ENCODE measurements at regions not wholly inside any gene's neighbourhood (a gene's known extent, or its start where the extent isn't known, plus 50 kb on each side); places are given as distances from the start of the nearest gene placed in this dataset.
"Not testable (repeated sequence)": the region's sequence is repeated elsewhere in the genome, so short reads cannot be mapped to it uniquely, and the experiment has no call there.

GRCh38 chr16:59013930-59014329 lies 279.8 kb upstream of the GOT2 start:
- DNase-seq (ENCODE audit: low read depth) = no peak
- no peak for TF ChIP-seq CTCF (conservative IDR thresholded peaks at IDR 0.05; ENCODE audit: low read depth, low read length)
- H3K4me3 ChIP-seq (ENCODE audit: low read length) = no peak overlapping the region

GRCh38 chr16:58999762-59000161 lies 265.6 kb upstream of the GOT2 start:
- no peak for DNase-seq (ENCODE audit: low read depth)
- no peak overlapping the region for H3K4me3 ChIP-seq (ENCODE audit: low read length)
- no peak for TF ChIP-seq CTCF (conservative IDR thresholded peaks at IDR 0.05; ENCODE audit: low read depth, low read length)

- not testable (repeated sequence) for DNase-seq (ENCODE audit: low read depth)
These were observed 258.6 kb upstream of the GOT2 start for GRCh38 chr16:58992755-58993154.

GRCh38 chr16:58983181-58983965 lies 249.3 kb upstream of the GOT2 start:
- not testable (repeated sequence) for DNase-seq (ENCODE audit: low read depth)

More at GRCh38 chr16:58992755-58993154, 258.6 kb upstream of the GOT2 start:
- H3K4me3 ChIP-seq (ENCODE audit: low read length) = not testable (repeated sequence)

GRCh38 chr16:58970775-58971174 lies 236.7 kb upstream of the GOT2 start:
- no peak for TF ChIP-seq CTCF (conservative IDR thresholded peaks at IDR 0.05; ENCODE audit: low read depth, low read length)
- no peak overlapping the region for H3K4me3 ChIP-seq (ENCODE audit: low read length)
- no peak for DNase-seq (ENCODE audit: low read depth)

More at GRCh38 chr16:58983181-58983965, 249.3 kb upstream of the GOT2 start:
- H3K4me3 ChIP-seq (ENCODE audit: low read length) = not testable (repeated sequence)

- no peak overlapping the region for H3K4me3 ChIP-seq (ENCODE audit: low read length)
- TF ChIP-seq CTCF (conservative IDR thresholded peaks at IDR 0.05; ENCODE audit: low read depth, low read length) = no peak
- DNase-seq (ENCODE audit: low read depth) = no peak
These were observed 229.4 kb upstream of the GOT2 start for GRCh38 chr16:58963479-58963878.

- no peak for DNase-seq (ENCODE audit: low read depth)
- H3K4me3 ChIP-seq (ENCODE audit: low read length) = no peak overlapping the region
- no peak for TF ChIP-seq CTCF (conservative IDR thresholded peaks at IDR 0.05; ENCODE audit: low read depth, low read length)
These were observed 228.7 kb upstream of the GOT2 start for GRCh38 chr16:58962811-58963210.

- no peak overlapping the region for H3K4me3 ChIP-seq (ENCODE audit: low read length)
- no peak for DNase-seq (ENCODE audit: low read depth)
- no peak for TF ChIP-seq CTCF (conservative IDR thresholded peaks at IDR 0.05; ENCODE audit: low read depth, low read length)
These were observed 226.4 kb upstream of the GOT2 start for GRCh38 chr16:58960484-58960883.
